A673 (cell line): ENCODE measurements at regions not wholly inside any gene's neighbourhood (a gene's known extent, or its start where the extent isn't known, plus 50 kb on each side); places are given as distances from the start of the nearest gene placed in this dataset.

Experiments
- EZH2 ChIP-seq: fragments of 200-600 bp; sonication (generic); IDR thresholded peaks from 2 replicates; pipeline ENCODE4 v1.6.1; 2017; ENCODE audit warnings: borderline replicate concordance, low read depth, mild to moderate bottlenecking, mixed read lengths, antibody characterized with exemption, low read length; ENCODE audit not compliant: poor library complexity, severe bottlenecking
- TF ChIP-seq, protein P1 (sequence below): fragments of 300-800, 200-600 bp; sonication (generic); conservative IDR thresholded peaks from 2 replicates; pipeline ENCODE4 v1.5.1; 2017; ENCODE audit warnings: low read depth, mild to moderate bottlenecking, antibody characterized with exemption, low read length, moderate library complexity, mixed read lengths

GRCh38 chr1:184158896-184159681 is 107.6 kb downstream of the TSEN15 start:
- TF ChIP-seq, protein P1, sequence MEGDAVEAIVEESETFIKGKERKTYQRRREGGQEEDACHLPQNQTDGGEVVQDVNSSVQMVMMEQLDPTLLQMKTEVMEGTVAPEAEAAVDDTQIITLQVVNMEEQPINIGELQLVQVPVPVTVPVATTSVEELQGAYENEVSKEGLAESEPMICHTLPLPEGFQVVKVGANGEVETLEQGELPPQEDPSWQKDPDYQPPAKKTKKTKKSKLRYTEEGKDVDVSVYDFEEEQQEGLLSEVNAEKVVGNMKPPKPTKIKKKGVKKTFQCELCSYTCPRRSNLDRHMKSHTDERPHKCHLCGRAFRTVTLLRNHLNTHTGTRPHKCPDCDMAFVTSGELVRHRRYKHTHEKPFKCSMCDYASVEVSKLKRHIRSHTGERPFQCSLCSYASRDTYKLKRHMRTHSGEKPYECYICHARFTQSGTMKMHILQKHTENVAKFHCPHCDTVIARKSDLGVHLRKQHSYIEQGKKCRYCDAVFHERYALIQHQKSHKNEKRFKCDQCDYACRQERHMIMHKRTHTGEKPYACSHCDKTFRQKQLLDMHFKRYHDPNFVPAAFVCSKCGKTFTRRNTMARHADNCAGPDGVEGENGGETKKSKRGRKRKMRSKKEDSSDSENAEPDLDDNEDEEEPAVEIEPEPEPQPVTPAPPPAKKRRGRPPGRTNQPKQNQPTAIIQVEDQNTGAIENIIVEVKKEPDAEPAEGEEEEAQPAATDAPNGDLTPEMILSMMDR, result no peak
- TF ChIP-seq EZH2, result no peak
